ENCODE measurements at regions not wholly inside any gene's neighbourhood (a gene's known extent, or its start where the extent isn't known, plus 50 kb on each side); places are given as distances from the start of the nearest gene placed in this dataset.

- DNase-seq (ENCODE audit: low read depth in 1 of 2, low spot score in 1 of 2): no peak
- in situ Hi-C loops (cut with HindIII; ENCODE audit: low pct_unique_long_range_greater_than_20kb, low sequenced_read_pairs): no loop called here
- no peak for TF ChIP-seq JUND (IDR thresholded peaks at IDR 0.05; ENCODE audit: low read depth)
Measured at GRCh38 chr22:26894766-26895485, 237.5 kb downstream of the MIAT start.

GRCh38 chr22:26897384-26897783 lies 240.0 kb downstream of the MIAT start:
- DNase-seq (ENCODE audit: low read depth in 1 of 2, low spot score in 1 of 2): no peak
- no peak for TF ChIP-seq JUND (IDR thresholded peaks at IDR 0.05; ENCODE audit: low read depth)
- in situ Hi-C loops (cut with HindIII; ENCODE audit: low pct_unique_long_range_greater_than_20kb, low sequenced_read_pairs): no loop called here

- no peak for TF ChIP-seq JUND (IDR thresholded peaks at IDR 0.05; ENCODE audit: low read depth)
- DNase-seq (ENCODE audit: low read depth in 1 of 2, low spot score in 1 of 2): no peak
- in situ Hi-C loops (cut with HindIII; ENCODE audit: low pct_unique_long_range_greater_than_20kb, low sequenced_read_pairs): no loop called here
Measured at GRCh38 chr22:26898946-26899605, 241.7 kb downstream of the MIAT start.

GRCh38 chr22:26900787-26901186 lies 243.4 kb downstream of the MIAT start:
- DNase-seq (ENCODE audit: low read depth in 1 of 2, low spot score in 1 of 2): no peak
- no peak for TF ChIP-seq JUND (IDR thresholded peaks at IDR 0.05; ENCODE audit: low read depth)
- in situ Hi-C loops (cut with HindIII; ENCODE audit: low pct_unique_long_range_greater_than_20kb, low sequenced_read_pairs): no loop called here

- in situ Hi-C loops (cut with HindIII; ENCODE audit: low pct_unique_long_range_greater_than_20kb, low sequenced_read_pairs): no loop called here
- DNase-seq (ENCODE audit: low read depth in 1 of 2, low spot score in 1 of 2): no peak
- TF ChIP-seq JUND (IDR thresholded peaks at IDR 0.05; ENCODE audit: low read depth): no peak
Measured at GRCh38 chr22:26901198-26901816, 243.9 kb downstream of the MIAT start.

GRCh38 chr22:26902401-26903029 lies 245.1 kb downstream of the MIAT start:
- in situ Hi-C loops (cut with HindIII; ENCODE audit: low pct_unique_long_range_greater_than_20kb, low sequenced_read_pairs): no loop called here
- DNase-seq (ENCODE audit: low read depth in 1 of 2, low spot score in 1 of 2): no peak
- no peak for TF ChIP-seq JUND (IDR thresholded peaks at IDR 0.05; ENCODE audit: low read depth)

GRCh38 chr22:26903030-26903856 lies 245.9 kb downstream of the MIAT start:
- TF ChIP-seq JUND (IDR thresholded peaks at IDR 0.05; ENCODE audit: low read depth): no peak

GRCh38 chr22:26904483-26904882 lies 247.1 kb downstream of the MIAT start:
- no peak for DNase-seq (ENCODE audit: low read depth in 1 of 2, low spot score in 1 of 2)
- no peak for TF ChIP-seq JUND (IDR thresholded peaks at IDR 0.05; ENCODE audit: low read depth)
- in situ Hi-C loops (cut with HindIII; ENCODE audit: low pct_unique_long_range_greater_than_20kb, low sequenced_read_pairs): no loop called here

More at GRCh38 chr22:26903030-26903856, 245.9 kb downstream of the MIAT start:
- no peak for DNase-seq (ENCODE audit: low read depth in 1 of 2, low spot score in 1 of 2)
- in situ Hi-C loops (cut with HindIII; ENCODE audit: low pct_unique_long_range_greater_than_20kb, low sequenced_read_pairs): no loop called here

- no peak for DNase-seq (ENCODE audit: low read depth in 1 of 2, low spot score in 1 of 2)
- in situ Hi-C loops (cut with HindIII; ENCODE audit: low pct_unique_long_range_greater_than_20kb, low sequenced_read_pairs): no loop called here
- TF ChIP-seq JUND (IDR thresholded peaks at IDR 0.05; ENCODE audit: low read depth): no peak
Measured at GRCh38 chr22:26905076-26905475, 247.7 kb downstream of the MIAT start.

- in situ Hi-C loops (cut with HindIII; ENCODE audit: low pct_unique_long_range_greater_than_20kb, low sequenced_read_pairs): no loop called here
- DNase-seq (ENCODE audit: low read depth in 1 of 2, low spot score in 1 of 2): no peak
- no peak for TF ChIP-seq JUND (IDR thresholded peaks at IDR 0.05; ENCODE audit: low read depth)
Measured at GRCh38 chr22:26905640-26906039, 248.3 kb downstream of the MIAT start.

GRCh38 chr22:26906464-26906863 lies 249.1 kb downstream of the MIAT start:
- DNase-seq (ENCODE audit: low read depth in 1 of 2, low spot score in 1 of 2): no peak
- TF ChIP-seq JUND (IDR thresholded peaks at IDR 0.05; ENCODE audit: low read depth): no peak
- in situ Hi-C loops (cut with HindIII; ENCODE audit: low pct_unique_long_range_greater_than_20kb, low sequenced_read_pairs): no loop called here

- TF ChIP-seq JUND (IDR thresholded peaks at IDR 0.05; ENCODE audit: low read depth): no peak
- in situ Hi-C loops (cut with HindIII; ENCODE audit: low pct_unique_long_range_greater_than_20kb, low sequenced_read_pairs): no loop called here
- no peak for DNase-seq (ENCODE audit: low read depth in 1 of 2, low spot score in 1 of 2)
Measured at GRCh38 chr22:26907366-26907765, 250.0 kb downstream of the MIAT start.
